Limb (tissue), 2 donors: ENCODE measurements at regions not wholly inside any gene's neighbourhood (a gene's known extent, or its start where the extent isn't known, plus 50 kb on each side); places are given as distances from the start of the nearest gene placed in this dataset.
"Not testable (repeated sequence)": the region's sequence is repeated elsewhere in the genome, so short reads cannot be mapped to it uniquely, and the experiment has no call there.

Experiments used
- DNase-seq, 2 donors: peaks; one replicate each; pipeline ENCODE4 v3.0.0-alpha.2; 2016; ENCODE audit errors: extremely low spot score in 2 of 2

DNA sequence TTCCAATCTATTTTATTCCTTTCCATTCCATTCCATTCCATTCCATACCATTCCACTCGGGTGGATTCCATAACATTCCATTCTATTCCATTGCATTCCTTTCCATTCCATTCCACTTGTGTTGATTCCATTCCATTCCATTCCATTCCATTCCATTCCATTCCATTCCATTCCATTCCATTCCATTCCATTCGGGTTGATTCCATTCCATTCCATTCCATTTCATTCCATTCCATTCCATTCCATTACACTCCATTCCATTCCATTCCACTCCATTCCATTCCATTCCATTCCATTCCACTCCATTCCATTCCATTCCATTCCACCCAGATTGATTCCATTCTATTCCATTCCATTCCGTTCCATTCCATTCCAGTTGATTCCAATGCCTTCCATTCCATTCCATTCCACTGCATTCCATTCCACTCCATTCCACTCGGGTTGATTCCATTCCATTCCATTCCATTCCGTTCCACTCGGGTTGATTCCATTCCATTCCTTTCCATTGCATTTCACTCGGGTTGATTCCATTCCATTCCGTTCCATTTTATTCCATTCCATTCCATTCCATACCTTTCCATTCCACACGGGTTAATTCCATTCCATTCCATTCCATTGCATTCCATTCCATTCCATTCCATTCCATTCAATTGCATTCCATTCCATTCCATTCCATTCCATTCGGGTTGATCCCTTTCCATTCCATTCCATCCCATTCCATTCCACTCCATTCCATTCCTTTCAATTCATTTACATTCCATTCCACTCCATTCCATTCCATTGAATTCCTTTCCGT, 168.4 kb downstream of the CWH43 start:
- peak in 1 of 2 donors; percentile 40 for DNase-seq

DNA sequence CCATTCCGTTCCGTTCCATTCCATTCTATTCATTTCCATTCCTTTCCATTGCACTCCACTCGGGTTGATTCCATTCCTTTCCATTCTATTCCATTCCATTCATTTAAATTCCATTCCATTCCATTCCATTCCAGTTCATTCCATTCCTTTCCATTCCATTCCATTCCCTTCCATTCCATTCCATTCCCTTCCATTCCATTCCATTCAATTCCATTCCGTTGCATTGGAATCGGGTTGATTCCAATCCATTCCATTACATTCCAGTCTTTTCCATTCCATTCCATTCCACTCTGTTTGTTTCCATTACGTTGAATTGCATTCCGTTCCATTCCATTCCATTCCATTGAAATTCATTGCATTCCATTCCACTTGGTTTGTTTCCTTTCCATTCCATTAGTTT, 169.2 kb downstream of the CWH43 start:
- DNase-seq = not testable (repeated sequence)

DNA sequence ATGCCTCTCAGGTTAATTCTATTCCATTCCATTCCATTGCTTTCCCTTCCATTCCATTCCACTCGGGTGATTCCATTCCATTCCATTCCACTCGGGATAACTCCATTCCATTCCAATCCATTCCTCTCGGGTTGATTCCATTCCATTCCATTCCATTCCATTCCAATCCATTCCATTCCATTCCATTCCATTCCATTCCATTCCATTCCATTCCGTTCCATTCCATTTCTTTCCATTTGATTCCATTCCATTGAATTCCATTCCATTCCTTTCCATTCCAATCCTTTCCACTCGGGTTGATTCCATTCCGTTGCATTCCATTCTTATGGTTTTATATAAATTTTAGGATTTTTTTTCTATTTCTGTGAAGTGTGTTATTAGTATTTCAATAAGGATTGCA, 170.2 kb downstream of the CWH43 start:
- not testable (repeated sequence) for DNase-seq

DNA sequence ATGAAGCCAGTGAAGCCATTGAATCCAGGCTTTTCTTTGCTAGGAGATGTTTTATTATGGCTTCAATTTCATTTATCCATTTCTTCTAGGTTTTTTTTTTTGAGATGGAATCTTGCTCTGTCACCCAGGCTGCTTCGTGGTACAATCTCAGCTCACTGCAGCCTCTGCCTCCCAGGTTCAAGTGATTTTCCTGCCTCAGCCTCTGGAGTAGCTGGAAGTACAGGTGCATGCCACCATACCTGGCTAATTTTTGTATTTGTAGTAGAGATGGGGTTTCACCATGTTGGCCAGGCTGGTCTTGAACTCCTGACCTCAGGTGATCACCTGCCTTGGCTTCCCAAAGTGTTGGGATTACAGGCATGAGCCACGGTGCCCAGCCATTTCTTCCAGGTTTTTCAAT, 171.6 kb downstream of the CWH43 start:
- not testable (repeated sequence) for DNase-seq

DNA sequence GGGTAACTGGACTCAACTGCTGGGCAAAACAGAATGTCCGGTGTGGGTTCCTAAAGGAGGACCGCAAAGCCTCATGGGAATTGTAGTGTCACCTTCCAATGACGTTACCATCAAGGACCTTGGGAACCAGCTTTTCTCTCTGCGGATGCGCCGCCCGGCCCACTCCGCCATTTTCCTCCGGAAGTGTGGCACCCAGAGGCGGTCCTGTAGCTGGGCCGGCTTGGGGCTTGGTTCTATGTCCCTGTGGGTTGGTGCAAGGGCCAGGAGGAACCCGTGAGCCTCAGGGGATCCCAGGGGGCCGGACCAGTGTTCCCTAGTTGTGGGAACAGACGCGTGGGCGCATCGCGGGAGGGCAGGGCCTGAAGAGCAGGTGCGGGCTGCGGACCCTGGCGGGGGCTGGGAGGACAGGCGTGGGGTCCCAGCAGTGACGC, 175.1 kb downstream of the CWH43 start:
- not testable (repeated sequence) for DNase-seq

DNA sequence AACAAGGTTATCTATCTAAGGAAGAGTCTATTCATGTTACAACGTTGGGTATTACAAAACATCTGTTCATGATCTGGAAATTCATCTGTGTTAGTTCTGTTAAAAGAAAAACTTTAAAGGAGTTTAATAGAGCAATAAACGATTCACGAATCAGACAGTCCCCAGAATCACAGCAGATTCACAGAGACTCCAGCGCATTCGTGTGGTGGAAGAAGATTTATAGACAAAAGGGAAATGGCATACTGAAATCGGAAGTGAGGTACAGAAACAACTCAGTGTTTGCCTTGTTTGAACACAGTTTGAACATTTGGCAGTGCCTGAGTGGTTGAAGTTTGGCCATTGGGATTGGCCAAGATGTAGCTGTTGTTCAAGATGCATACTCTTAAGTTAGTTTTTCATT, 178.8 kb downstream of the CWH43 start:
- not testable (repeated sequence) for DNase-seq

DNA sequence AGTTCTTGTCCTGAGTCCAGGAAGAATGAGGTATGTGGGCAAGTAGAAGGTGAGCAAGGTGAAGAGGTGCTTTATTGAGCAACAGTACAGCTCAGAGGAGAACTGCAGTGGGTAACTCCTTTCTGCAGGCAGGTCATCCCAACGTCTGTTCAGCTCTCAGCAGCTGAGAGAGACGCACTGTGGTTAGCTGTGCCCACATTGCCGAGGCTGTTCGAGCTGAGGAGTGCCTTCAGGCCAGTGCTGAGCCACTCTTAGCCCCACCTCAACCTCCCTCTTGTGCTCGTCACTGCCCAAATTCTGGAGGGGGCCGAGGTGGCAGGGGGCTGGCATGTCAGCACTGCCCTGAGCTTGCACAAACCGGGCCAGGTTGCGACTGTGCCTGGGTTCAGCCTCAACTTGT, 191.8 kb downstream of the CWH43 start:
- not testable (repeated sequence) for DNase-seq

DNA sequence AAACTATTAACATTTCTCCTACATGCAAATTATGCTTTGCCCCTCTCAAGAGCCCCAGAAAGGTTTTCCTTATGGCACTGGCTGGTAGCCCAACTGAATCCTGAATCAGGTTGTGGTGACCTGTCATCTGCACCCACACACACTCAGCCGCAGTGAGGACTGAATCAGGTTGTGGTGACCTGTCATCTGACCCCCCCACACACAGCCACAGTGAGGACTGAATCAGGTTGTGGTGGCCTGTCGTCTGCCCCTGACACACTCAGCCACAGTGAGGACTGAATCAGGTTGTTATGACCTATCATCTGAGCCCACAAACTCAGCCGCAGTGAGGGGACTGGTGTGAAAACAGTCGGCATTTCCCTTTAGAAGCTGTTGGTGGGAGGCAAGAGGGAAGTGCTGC, 195.0 kb downstream of the CWH43 start:
- not testable (repeated sequence) for DNase-seq

DNA sequence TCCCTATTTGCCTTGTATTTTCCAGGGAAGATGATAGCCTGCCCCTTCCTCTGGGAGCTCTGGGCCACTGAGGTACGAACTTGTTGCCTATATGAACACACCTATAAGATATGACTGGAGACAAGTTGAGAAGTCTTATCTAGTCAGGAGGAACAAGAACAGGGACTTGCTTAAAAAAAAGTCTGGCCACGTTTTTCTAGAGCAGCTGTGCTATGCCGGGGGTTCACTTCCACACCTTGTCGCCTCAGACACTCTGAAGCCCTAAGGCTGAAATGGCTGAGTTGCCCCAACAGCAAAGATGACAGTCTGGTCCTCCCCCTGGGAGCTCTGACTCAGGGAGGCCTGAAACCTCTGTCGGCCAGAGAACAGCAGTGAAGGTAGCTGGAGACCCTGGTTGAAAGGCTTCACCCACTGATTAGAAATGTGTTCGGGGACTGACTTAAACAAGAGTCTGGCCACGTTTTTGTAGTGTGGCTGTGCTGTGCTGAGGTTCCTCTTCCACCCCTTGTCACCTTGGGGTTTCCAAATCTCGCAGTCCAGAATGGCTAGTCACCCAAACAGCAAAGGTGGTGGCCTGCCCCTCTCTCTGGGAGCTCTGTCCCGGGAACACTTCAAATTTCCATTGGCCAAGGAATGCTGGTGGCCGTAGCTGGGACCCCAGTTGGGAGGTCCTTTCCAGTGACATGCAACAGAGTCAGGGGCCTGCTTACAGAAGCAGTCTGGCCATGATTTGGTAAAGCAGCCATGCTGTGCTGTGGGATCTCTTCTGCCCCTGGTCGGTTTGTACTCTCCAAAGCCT, 225.5 kb downstream of the CWH43 start:
- not testable (repeated sequence) for DNase-seq

DNA sequence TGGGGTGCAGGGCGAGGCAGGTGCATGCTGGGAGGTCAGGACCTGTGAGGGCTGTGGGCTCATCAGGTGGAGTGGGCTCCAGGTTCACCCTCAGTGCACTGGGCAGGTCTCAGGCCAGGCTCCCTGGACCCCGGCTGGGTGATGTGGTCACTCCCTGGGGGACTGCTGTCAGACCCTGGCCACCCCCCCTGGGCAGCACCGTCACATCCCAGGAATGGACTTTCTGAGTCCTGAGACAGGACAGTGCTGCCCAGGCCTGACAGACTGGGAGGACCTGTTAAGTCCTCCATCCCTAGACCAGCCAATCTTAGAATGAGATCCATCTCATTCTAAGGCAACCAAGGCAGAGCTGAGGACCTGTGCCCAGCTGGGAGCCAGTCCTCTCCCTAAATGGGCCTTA, 227.2 kb downstream of the CWH43 start:
- not testable (repeated sequence) for DNase-seq

DNA sequence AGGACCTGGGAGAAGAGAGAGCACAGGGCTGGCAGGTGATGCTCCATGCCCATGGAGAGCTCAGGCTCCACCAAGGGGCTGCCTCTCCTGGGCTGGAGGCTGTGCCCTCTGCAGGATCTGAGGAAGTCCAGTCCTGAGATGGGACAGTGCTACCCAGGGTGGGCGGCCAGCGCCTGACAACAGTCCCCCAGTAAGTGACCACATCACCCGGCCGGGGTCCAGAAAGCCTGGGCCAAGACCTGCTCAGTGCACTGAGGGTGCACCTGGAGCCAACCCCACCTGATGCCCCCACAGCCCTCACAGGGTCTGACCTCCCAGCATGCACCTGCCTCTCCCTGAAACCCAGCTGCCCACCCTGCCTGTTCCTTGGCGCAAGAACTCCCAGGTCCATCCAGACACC, 227.7 kb downstream of the CWH43 start:
- DNase-seq = not testable (repeated sequence)

DNA sequence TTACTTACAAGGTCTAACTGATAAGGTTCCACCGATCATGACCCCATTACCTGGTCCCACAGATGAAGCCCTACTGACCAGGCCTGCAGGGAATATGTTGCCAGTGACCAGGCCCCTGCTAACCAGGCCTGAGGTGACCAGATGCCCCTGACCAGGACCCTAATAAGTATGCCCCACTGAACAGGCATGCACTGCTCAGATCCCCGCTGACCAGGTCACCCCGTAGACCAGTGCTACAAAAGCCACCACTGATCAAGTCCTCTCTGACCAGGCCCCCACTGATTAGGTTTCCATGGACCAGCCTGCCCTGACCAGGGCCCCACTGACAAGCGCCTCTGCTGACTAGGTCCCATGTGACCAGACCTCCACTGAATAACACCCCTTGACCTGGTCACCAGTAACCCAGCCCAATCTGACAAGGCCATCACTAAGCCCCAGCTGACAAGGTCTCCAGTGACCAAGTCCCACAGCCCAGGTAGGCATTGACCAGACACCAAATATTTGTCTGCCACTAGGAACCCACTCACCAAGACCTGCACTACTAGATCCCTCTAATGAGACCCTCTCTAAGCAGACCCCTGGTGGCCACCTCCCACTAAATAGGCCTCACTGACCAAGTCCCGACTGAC, 228.5 kb downstream of the CWH43 start:
- DNase-seq = not testable (repeated sequence)

DNA sequence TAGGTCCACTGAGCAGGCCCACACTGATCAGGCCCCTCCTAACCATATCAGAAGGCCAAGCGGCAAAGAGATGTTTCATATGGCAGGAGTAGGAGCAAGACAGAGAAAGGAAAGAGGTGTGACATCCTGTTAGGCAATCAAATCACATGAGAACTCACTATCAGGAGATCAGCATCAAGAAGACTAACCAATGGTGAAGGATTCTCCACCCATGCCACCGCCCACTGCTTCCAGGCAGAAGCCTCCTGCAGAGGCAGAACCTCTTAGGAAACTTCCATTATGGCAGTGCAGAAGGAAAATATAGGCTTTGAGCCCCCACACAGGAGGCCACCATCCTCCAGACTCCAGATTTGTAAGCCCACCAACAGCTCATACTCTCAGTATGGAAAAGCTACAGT, 229.0 kb downstream of the CWH43 start:
- not testable (repeated sequence) for DNase-seq

DNA sequence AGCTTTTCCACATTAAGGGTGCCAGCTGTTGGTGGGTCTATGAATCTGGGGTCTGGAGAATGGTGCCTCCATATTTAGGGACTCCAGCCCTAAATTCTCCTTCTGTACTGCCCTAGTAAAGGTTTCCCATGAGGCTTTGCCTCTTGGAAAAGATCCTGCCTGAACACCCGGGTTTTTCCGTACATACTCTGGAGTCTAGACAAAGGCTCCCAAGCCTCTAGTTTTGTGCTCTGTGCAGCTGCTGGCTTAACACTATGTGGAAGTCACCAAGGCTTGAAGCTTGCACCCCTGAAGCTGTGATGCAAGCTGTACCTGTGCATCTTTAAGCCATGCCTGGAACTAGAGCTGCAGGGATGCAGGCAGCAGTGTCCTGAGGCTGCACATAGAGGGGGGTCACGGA, 230.5 kb downstream of the CWH43 start:
- not testable (repeated sequence) for DNase-seq

DNA sequence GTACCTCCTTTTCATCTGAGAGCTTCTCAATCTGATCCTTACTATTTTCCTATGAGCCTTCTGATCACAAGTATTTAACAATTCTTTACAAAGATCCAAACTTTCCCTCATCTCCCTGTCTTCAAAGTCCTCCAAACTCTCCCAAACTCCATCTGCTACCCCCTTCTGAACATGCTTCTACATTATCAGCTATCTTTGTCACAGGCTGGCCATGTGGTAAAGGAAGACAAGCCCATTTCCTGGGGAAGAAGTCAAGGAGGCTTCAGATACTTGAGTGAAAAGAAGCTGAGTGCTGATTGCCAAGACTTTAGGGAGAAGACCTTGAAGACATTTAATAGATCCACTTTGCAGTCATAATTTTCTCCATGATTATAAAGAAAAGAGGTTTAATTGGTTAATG, 231.4 kb downstream of the CWH43 start:
- DNase-seq = no peak

DNA sequence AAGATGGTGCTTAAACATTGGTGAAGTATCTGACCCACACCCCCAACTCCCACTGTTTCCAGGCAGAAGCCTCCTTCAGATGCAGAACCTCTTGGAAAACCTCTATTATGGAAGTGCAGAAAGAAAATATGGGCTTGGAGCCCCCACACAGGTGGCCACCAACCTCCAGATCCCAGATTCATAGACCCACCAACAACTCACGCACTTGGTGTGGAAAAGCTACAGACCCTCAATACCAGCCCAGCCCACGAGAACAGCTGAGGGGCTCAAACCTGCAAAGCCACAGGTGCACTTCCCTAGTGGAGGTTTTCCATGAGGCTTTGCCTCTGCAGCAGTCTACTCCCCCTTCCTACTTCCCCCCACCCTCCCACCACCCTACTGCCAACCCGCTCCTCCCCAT, 232.0 kb downstream of the CWH43 start:
- DNase-seq = not testable (repeated sequence)

DNA sequence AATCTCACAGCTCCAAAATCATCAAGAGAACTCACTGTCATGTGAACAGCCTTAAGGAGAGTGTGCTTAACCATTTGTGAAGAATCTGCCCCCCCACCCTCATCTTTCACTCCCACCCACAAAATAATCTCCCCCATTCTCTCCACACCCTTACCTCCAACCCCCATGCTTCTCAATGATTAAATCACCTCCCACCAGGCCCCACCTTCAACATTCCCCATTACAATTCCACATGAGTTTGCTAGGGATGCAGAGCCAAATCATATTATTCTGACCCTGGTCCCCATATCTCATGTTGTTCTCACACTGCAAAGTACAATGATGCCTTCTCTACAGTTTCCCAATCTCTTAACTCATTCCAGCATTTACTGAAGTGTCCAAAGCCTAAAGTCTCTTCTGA, 232.9 kb downstream of the CWH43 start:
- DNase-seq = not testable (repeated sequence)

DNA sequence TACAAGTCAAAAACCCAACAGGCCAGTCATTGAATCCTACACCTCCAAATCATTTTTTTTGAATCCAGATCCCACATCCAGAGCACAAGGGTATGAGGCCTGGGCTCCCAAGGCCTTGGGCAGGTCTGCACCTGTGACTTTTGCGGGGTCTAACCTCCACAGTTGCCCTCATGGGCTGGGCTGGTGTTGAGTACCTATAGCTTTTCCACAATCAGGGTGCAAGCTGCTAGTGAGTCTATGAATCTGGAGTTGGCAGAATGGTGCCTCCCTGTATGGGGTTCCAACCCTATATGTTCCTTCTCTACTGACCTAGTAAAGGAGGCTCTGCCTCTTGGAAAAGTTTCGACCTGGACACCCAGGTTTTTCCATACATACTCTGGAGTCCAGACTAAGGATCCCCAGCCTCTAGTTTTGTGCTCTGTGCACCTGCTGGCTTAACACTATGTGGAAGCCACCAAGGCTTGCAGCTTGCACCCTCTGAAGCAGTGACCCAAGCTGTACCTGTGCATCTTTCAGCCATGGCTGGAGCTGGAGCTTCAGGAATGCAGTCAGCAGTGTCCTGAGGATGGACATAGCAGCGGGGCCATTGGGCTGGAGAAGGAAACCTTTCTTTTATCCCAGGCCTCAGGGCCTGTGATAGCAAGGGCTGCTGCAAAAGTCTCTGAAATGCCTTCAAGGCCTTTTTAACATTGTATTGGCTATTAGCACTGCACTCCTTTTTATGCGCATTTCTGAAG, 233.6 kb downstream of the CWH43 start:
- DNase-seq = not testable (repeated sequence)

DNA sequence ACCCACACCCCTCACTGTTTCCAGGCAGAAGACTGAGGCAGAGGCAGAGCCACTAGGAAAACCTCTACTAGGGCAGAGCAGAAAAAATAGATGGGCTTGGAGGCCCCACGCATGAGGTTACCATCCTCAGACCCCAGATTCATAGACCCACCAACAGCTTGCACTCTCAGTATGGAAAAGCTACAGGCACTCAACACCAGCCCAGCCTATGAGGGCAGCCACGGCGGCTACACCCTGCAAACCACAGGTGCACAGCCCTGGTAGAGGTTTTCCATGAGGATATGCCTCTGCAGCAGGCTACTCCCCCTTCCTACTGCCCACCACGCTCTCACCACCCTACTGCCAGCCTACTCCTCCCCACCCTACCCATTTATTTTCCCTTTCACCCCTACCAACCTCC, 235.1 kb downstream of the CWH43 start:
- no peak for DNase-seq

DNA sequence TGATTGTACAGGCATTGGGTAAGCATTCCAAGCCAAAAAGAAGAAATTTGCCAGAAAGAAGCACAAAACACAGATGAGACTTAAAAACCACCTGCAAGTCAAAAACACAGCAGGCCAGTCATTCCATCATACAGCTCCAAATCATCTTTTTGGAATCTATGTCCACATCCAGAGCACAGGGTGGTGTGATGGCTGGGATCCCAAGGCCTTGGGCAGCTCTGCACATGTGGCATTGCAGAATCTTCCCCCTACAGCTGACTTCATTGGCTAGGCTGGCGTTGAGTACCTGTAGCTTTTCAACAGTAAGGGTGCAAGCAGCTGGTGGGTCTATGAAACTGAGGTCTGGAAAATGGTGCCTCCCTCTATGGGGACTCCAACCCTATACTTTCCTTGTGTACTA, 236.7 kb downstream of the CWH43 start:
- DNase-seq = not testable (repeated sequence)

DNA sequence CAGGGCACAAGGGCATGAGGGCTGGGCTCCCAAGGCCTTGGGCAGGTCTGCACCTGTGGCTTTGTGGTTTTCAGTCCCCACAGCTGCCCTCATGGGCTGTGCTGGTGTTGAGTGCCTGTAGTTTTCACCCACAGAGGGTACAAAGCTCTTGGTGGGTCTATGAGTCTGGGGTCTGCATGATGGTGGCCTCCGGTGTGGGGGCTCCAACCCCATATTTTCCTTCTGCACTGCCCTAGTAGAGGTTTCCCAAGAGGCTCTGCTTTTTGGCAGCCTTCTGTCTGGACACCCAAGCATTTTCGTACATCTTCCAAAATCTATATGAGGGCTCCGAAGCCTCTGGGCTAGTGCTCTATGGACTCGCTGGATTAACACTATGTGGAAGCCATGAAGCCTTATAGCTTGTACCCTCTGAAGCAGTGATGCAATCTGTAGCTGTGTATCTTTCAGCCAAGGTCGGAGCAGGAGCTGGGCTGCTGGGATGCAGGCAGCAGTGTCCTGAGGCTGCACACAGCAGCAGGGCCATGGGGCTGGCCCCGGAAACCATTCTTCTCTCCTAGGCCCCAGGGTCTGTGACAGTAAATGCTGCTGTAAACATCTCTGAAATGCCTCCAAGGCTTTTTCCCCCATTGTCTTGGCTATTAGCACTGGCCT, 240.3 kb downstream of the CWH43 start:
- not testable (repeated sequence) for DNase-seq
